GM12878 (cell line): ENCODE measurements at regions not wholly inside any gene's neighbourhood (a gene's known extent, or its start where the extent isn't known, plus 50 kb on each side); places are given as distances from the start of the nearest gene placed in this dataset.
"Not testable (repeated sequence)": the region's sequence is repeated elsewhere in the genome, so short reads cannot be mapped to it uniquely, and the experiment has no call there.

Experiments
- ATAC-seq: fragments of 200-7000 bp; cut with Tn5 transposase; 3 replicates; pipeline ENCODE4 v1.9.1; 2020; ENCODE audit warnings: mild to moderate bottlenecking, moderate library complexity
- BruUV-seq: library from RNA; stranded (reverse); fragments of 400-500 nt; replicated peaks from 2 replicates; lab custom pipeline; 2021; lab: Mats Ljungman, UMichigan
- CTCF ChIA-PET: fragments of 300-600 bp; sonication (Branson Sonifier 250); formaldehyde crosslinking; extraction: SDS; loops from one replicate; lab custom pipeline; 2021; ENCODE audit warnings: inconsistent platforms; lab: Yijun Ruan, JAX
- POLR2A ChIA-PET: fragments of 350-600 bp; formaldehyde crosslinking; extraction: SDS; loops from one replicate; lab custom pipeline; 2021; ENCODE audit warnings: inconsistent platforms; lab: Charles Lee
- RAD21 ChIA-PET: fragments of 300-600 bp; sonication (Branson Sonifier 250); formaldehyde crosslinking; loops from one replicate; lab custom pipeline; 2023; ENCODE audit warnings: antibody characterized with exemption; ENCODE audit not compliant: unreplicated experiment; lab: Charles Lee
- SMC1A ChIA-PET: fragments of 300-600 bp; sonication (Branson Sonifier 250); formaldehyde crosslinking; loops from one replicate; lab custom pipeline; 2023; ENCODE audit not compliant: unreplicated experiment, uncharacterized antibody; lab: Charles Lee
- DNase-seq: peaks from one replicate; pipeline ENCODE4 v3.0.0-alpha.2; 2011; ENCODE audit warnings: low read depth, low spot score
- FAIRE-seq: peaks from 3 replicates; lab custom pipeline; 2011; peaks lifted over from hg19 to GRCh38; lab: Jason Lieb, UNC
- H2AFZ ChIP-seq: 2 replicates; pipeline ENCODE4 v1.6.0; 2011; ENCODE audit warnings: low read depth, low read length, control low read depth; ENCODE audit not compliant: control insufficient read depth
- H3K27ac ChIP-seq: 2 replicates; pipeline ENCODE4 v1.5.1; 2011; ENCODE audit warnings: control low read depth; ENCODE audit not compliant: control insufficient read depth, insufficient read depth
- H3K27me3 ChIP-seq, 2 experiments: replicated peaks in 1 of 2; 2 replicates each; pipeline versions ENCODE4 v1.6.0 to v1.6.1; 2011; ENCODE audit warnings: low read length in 1 of 2; ENCODE audit not compliant: control insufficient read depth in 2 of 2, insufficient read depth in 2 of 2
- H3K36me3 ChIP-seq, 2 experiments: 2 replicates each; pipeline ENCODE4 v1.5.1; 2011; ENCODE audit warnings: low read length in 1 of 2; ENCODE audit not compliant: control insufficient read depth in 2 of 2, insufficient read depth in 2 of 2
- H3K4me1 ChIP-seq: 2 replicates; pipeline ENCODE4 v1.6.1; 2011; ENCODE audit warnings: mild to moderate bottlenecking, low read length, moderate library complexity, mixed read lengths; ENCODE audit not compliant: control insufficient read depth, insufficient read depth
- H3K4me2 ChIP-seq: 2 replicates; pipeline ENCODE4 v1.6.0; 2011; ENCODE audit warnings: control low read depth; ENCODE audit not compliant: control insufficient read depth, insufficient read depth
- H3K4me3 ChIP-seq: fragments of 200-600 bp; sonication (generic); 2 replicates; pipeline ENCODE4 v1.5.1; 2016
- H3K79me2 ChIP-seq: 2 replicates; pipeline ENCODE4 v1.6.0; 2011; ENCODE audit warnings: low read length; ENCODE audit not compliant: control insufficient read depth, insufficient read depth
- H3K9ac ChIP-seq: 2 replicates; pipeline ENCODE4 v1.8.0; 2011; ENCODE audit warnings: low read length, control low read depth, mixed read lengths; ENCODE audit not compliant: control insufficient read depth, insufficient read depth
- H3K9me3 ChIP-seq: replicated peaks from 3 replicates; pipeline ENCODE4 v1.5.1; 2011; ENCODE audit warnings: mild to moderate bottlenecking, low read length; ENCODE audit not compliant: control insufficient read depth, insufficient read depth
- H4K20me1 ChIP-seq: 2 replicates; pipeline ENCODE4 v1.6.0; 2011; ENCODE audit not compliant: control insufficient read depth, insufficient read depth
- CBX3 ChIP-seq: fragments of 200-600 bp; sonication (generic); IDR thresholded peaks from 2 replicates; pipeline ENCODE4 v1.6.1; 2016; ENCODE audit warnings: low read depth, borderline replicate concordance
- HDGF ChIP-seq: fragments of 450-650 bp; IDR thresholded peaks from 2 replicates; pipeline ENCODE4 v1.6.1; 2016; ENCODE audit warnings: antibody characterized with exemption
- IKZF1 ChIP-seq: fragments of 450-650 bp; conservative IDR thresholded peaks from 2 replicates; pipeline ENCODE4 v1.6.1; 2017; ENCODE audit warnings: antibody characterized with exemption, mild to moderate bottlenecking
- KDM1A ChIP-seq: fragments of 200-600 bp; sonication (generic); IDR thresholded peaks from 2 replicates; pipeline ENCODE4 v1.6.1; 2016; ENCODE audit warnings: borderline replicate concordance
- ZZZ3 ChIP-seq: IDR thresholded peaks from 2 replicates; pipeline ENCODE4 v1.6.1; 2011; ENCODE audit warnings: low read depth; ENCODE audit not compliant: control insufficient read depth, insufficient read length
- WGBS: methylation state at CpG from one replicate; pipeline ENCODE4 v1.1.6; 2016; ENCODE audit warnings: low lambda C conversion rate; ENCODE audit not compliant: insufficient replicate concordance, insufficient coverage; ENCODE audit errors: missing lambda C conversion rate; 5-methylcytosine and 5-hydroxymethylcytosine counted together
- in situ Hi-C: fragments of 300-500 bp; cut with MboI; formaldehyde crosslinking; loops from 9 replicates; pipeline ENCODE4 v1.14.3; 2018; ENCODE audit warnings: mixed read lengths
- intact Hi-C: fragments of 100-400 bp; cut with micrococcal nuclease; formaldehyde crosslinking; loops from one replicate; pipeline ENCODE4 v1.14.2; 2022; ENCODE audit not compliant: unreplicated experiment

DNA sequence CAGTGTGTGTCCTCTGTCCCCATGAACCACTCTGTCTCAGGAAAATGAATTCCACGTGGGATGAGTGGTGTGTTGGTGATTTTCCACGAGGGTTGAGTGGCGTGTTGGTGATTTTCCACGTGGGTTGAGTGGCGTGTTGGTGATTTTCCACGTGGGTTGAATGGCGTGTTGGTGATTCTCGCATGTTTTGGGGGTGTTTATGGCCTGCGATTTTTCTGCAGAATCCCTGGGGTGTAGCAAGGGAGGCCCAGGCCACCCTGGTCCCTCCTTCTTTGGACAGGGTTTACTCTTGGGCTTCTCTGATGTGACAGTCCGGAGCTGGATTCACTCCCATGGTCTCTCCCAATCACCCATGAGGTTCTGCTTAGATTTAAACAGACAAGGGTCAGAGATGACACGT, 90.6 kb upstream of the FRMD1 start (continued):
- TF ChIP-seq ZZZ3 (no peak), KDM1A (no peak), IKZF1 (no peak), HDGF (no peak), CBX3 (no peak)
- TF ChIP-seq, all 136 proteins: peak for 0

DNA sequence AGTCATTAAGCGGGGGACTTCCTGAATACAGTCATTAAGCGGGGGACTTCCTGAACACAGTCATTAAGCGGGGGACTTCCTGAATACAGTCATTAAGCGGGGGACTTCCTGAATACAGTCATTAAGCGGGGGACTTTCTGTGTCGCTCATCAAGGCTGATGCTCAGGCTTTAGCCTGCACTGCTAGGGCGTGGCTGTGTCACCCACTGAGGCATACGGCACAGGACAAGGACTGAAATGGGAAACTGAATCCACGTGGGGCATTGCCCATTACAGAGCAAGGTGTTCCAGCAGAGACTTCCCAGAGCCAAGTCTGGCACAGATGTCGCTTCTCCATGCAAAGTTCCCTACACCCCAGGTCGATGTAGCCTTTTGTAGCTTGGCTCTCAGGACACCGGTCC, 89.9 kb upstream of the FRMD1 start:
- in situ Hi-C loops, H3K27me3 ChIP-seq, BruUV-seq, CTCF ChIA-PET, H3K36me3 ChIP-seq, H3K9ac ChIP-seq, H2AFZ ChIP-seq, ATAC-seq, H3K79me2 ChIP-seq, H3K9me3 ChIP-seq, DNase-seq, H3K27ac ChIP-seq, SMC1A ChIA-PET, intact Hi-C loops, POLR2A ChIA-PET, H3K4me3 ChIP-seq, RAD21 ChIA-PET, FAIRE-seq, H4K20me1 ChIP-seq, H3K4me1 ChIP-seq, H3K4me2 ChIP-seq: not testable (repeated sequence)
- WGBS, result 41% methylated on average over 9 of the region's 12 CpGs

DNA sequence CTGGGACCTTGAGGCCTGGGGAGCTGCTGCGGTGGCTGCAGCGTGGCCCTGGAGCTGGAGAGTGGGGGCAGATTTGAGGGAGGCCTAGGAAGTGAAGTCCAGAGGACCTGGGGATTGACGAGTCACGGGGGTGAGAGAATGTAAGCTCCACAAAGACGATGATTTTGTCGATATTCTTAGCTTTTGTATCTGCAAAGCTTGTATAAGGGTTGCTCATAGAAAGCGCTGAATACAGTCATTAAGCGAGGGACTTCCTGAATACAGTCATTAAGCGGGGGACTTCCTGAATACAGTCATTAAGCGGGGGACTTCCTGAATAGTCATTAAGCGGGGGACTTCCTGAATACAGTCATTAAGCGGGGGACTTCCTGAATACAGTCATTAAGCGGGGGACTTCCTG, 89.3 kb upstream of the FRMD1 start:
- H3K79me2 ChIP-seq, H2AFZ ChIP-seq, H3K27me3 ChIP-seq, H3K4me3 ChIP-seq, H4K20me1 ChIP-seq, H3K4me2 ChIP-seq, H3K27ac ChIP-seq, H3K9ac ChIP-seq, ATAC-seq, H3K9me3 ChIP-seq, POLR2A ChIA-PET, RAD21 ChIA-PET, SMC1A ChIA-PET, FAIRE-seq, DNase-seq, H3K4me1 ChIP-seq, intact Hi-C loops, H3K36me3 ChIP-seq, in situ Hi-C loops, CTCF ChIA-PET, BruUV-seq: not testable (repeated sequence)
- WGBS, result 35% methylated on average over 10 of the region's 13 CpGs
